HG02885 (cell line): ENCODE measurements at regions not wholly inside any gene's neighbourhood (a gene's known extent, or its start where the extent isn't known, plus 50 kb on each side); places are given as distances from the start of the nearest gene placed in this dataset.
"Not testable (repeated sequence)": the region's sequence is repeated elsewhere in the genome, so short reads cannot be mapped to it uniquely, and the experiment has no call there.

Experiments used
- ATAC-seq: cut with Tn5 transposase; IDR thresholded peaks from one replicate; pipeline ENCODE4 v1.9.1; 2021; ENCODE audit warnings: mild to moderate bottlenecking; ENCODE audit not compliant: unreplicated experiment, poor library complexity

- ATAC-seq: no peak
Measured at GRCh38 chr5:63131626-63132285, 553.1 kb downstream of the LRRC70 start.

GRCh38 chr5:63128761-63129160 is 550.1 kb downstream of the LRRC70 start:
- ATAC-seq: no peak

GRCh38 chr5:63128018-63128417 is 549.4 kb downstream of the LRRC70 start:
- no peak for ATAC-seq

- no peak for ATAC-seq
Measured at GRCh38 chr5:63127054-63127453, 548.4 kb downstream of the LRRC70 start.

- peak; percentile 86 for ATAC-seq
Measured at GRCh38 chr5:63125862-63126261, 547.2 kb downstream of the LRRC70 start.

GRCh38 chr5:63125392-63125791 is 546.8 kb downstream of the LRRC70 start:
- peak; percentile 6 for ATAC-seq

- ATAC-seq: no peak
Measured at GRCh38 chr5:63124266-63124665, 545.6 kb downstream of the LRRC70 start.

GRCh38 chr5:63121471-63121870 is 542.9 kb downstream of the LRRC70 start:
- ATAC-seq: no peak

GRCh38 chr5:63118221-63118620 is 539.6 kb downstream of the LRRC70 start:
- no peak for ATAC-seq

- ATAC-seq: no peak
Measured at GRCh38 chr5:63111891-63112290, 533.3 kb downstream of the LRRC70 start.

- ATAC-seq: no peak
Measured at GRCh38 chr5:63101870-63102269, 523.3 kb downstream of the LRRC70 start.

- no peak for ATAC-seq
Measured at GRCh38 chr5:63097286-63097685, 518.7 kb downstream of the LRRC70 start.

GRCh38 chr5:63094730-63095129 is 516.1 kb downstream of the LRRC70 start:
- no peak for ATAC-seq

GRCh38 chr5:63089147-63089546 is 510.5 kb downstream of the LRRC70 start:
- ATAC-seq: no peak

- no peak for ATAC-seq
Measured at GRCh38 chr5:63085561-63085960, 506.9 kb downstream of the LRRC70 start.

- not testable (repeated sequence) for ATAC-seq
Measured at GRCh38 chr5:63083689-63084088, 505.1 kb downstream of the LRRC70 start.

GRCh38 chr5:63081402-63081801 is 502.8 kb downstream of the LRRC70 start:
- ATAC-seq: no peak

GRCh38 chr5:63070001-63070400 is 491.4 kb downstream of the LRRC70 start:
- no peak for ATAC-seq

GRCh38 chr5:63055421-63055820 is 476.8 kb downstream of the LRRC70 start:
- ATAC-seq: no peak

GRCh38 chr5:63053019-63053638 is 474.5 kb downstream of the LRRC70 start:
- ATAC-seq: no peak

- ATAC-seq: no peak
Measured at GRCh38 chr5:63050916-63051315, 472.3 kb downstream of the LRRC70 start.

- ATAC-seq: no peak
Measured at GRCh38 chr5:63049935-63050334, 471.3 kb downstream of the LRRC70 start.
